GM23338 (cell line): ENCODE measurements at regions not wholly inside any gene's neighbourhood (a gene's known extent, or its start where the extent isn't known, plus 50 kb on each side); places are given as distances from the start of the nearest gene placed in this dataset.

Source experiments
- ATAC-seq: fragments of 200-7000 bp; cut with Tn5 transposase; 3 replicates; pipeline ENCODE4 v1.9.1; 2020
- DNase-seq: peaks from one replicate; pipeline ENCODE4 v3.0.0-alpha.2; 2015; ENCODE audit warnings: low spot score
- H2AFZ ChIP-seq: fragments of 200-600 bp; sonication (generic); 2 replicates; pipeline ENCODE4 v1.8.0; 2016; ENCODE audit warnings: antibody characterized with exemption, mild to moderate bottlenecking, moderate library complexity
- H3F3A ChIP-seq: fragments of 200-600 bp; sonication (generic); replicated peaks from 2 replicates; pipeline ENCODE4 v1.8.0; 2017; ENCODE audit warnings: antibody characterized with exemption, mixed run types, low read depth
- H3K27ac ChIP-seq: fragments of 200-600 bp; sonication (generic); 2 replicates; pipeline ENCODE4 v1.6.1; 2016; ENCODE audit warnings: low read depth
- H3K27me3 ChIP-seq: fragments of 200-600 bp; sonication (generic); 2 replicates; pipeline ENCODE4 v1.8.0; 2016; ENCODE audit warnings: mild to moderate bottlenecking, mixed run types, moderate library complexity; ENCODE audit not compliant: insufficient read depth
- H3K36me3 ChIP-seq: fragments of 200-600 bp; sonication (generic); 2 replicates; pipeline ENCODE4 v1.8.0; 2016; ENCODE audit warnings: mild to moderate bottlenecking; ENCODE audit not compliant: insufficient read depth
- H3K4me1 ChIP-seq: fragments of 200-600 bp; sonication (generic); 2 replicates; pipeline ENCODE4 v1.8.0; 2016; ENCODE audit warnings: mild to moderate bottlenecking, moderate library complexity; ENCODE audit not compliant: insufficient read depth
- H3K4me2 ChIP-seq: fragments of 200-600 bp; sonication (generic); 2 replicates; pipeline ENCODE4 v1.7.1; 2017; ENCODE audit warnings: mixed run types
- H3K4me3 ChIP-seq: fragments of 200-600 bp; sonication (generic); 2 replicates; pipeline ENCODE4 v1.6.1; 2016; ENCODE audit warnings: mixed run types
- H3K79me2 ChIP-seq: fragments of 200-600 bp; sonication (generic); replicated peaks from 2 replicates; pipeline ENCODE4 v1.8.0; 2017; ENCODE audit warnings: mild to moderate bottlenecking; ENCODE audit not compliant: insufficient read depth
- H3K9me2 ChIP-seq: fragments of 200-600 bp; sonication (generic); 2 replicates; pipeline ENCODE4 v1.8.0; 2017; ENCODE audit not compliant: insufficient read depth
- H4K20me1 ChIP-seq: fragments of 200-600 bp; sonication (generic); replicated peaks from 2 replicates; pipeline ENCODE4 v1.8.0; 2017; ENCODE audit warnings: mild to moderate bottlenecking; ENCODE audit not compliant: insufficient read depth
- H3K27ac Mint-ChIP-seq: 2 replicates; pipeline ENCODE4 v1.8.0; 2020; ENCODE audit warnings: inconsistent platforms, mild to moderate bottlenecking, moderate library complexity, mixed read lengths
- H3K27me3 Mint-ChIP-seq: 3 replicates; pipeline ENCODE4 v1.8.0; 2022; ENCODE audit warnings: low read depth, mild to moderate bottlenecking, moderate library complexity, mixed read lengths, inconsistent platforms; ENCODE audit not compliant: insufficient read depth, poor library complexity
- H3K36me3 Mint-ChIP-seq: 3 replicates; pipeline ENCODE4 v1.8.0; 2021; ENCODE audit warnings: low read depth, mild to moderate bottlenecking, inconsistent platforms, moderate library complexity, mixed read lengths
- H3K4me1 Mint-ChIP-seq: 3 replicates; pipeline ENCODE4 v1.8.0; 2020; ENCODE audit warnings: mild to moderate bottlenecking, inconsistent platforms, mixed read lengths
- H3K4me3 Mint-ChIP-seq: 3 replicates; pipeline ENCODE4 v1.8.0; 2021; ENCODE audit warnings: moderate library complexity, mild to moderate bottlenecking, inconsistent platforms, mixed read lengths
- H3K9me3 Mint-ChIP-seq: 3 replicates; pipeline ENCODE4 v1.8.0; 2020; ENCODE audit warnings: moderate library complexity, mild to moderate bottlenecking, inconsistent platforms, mixed read lengths
- CREB1 ChIP-seq: fragments of 250-450 bp; sonication (Bioruptor Pico); IDR thresholded peaks from 2 replicates; pipeline ENCODE4 v1.5.0; 2020; ENCODE audit warnings: low read depth, mild to moderate bottlenecking, moderate library complexity
- CTCF ChIP-seq, 2 experiments: fragments of 200-600 bp in 1 of 2; sonication (generic) in 1 of 2; conservative IDR thresholded peaks; 2 replicates each; pipeline versions ENCODE4 v1.5.1 to v1.6.1; 2016 to 2017; ENCODE audit warnings: antibody characterized with exemption in 2 of 2, low read depth in 2 of 2, mild to moderate bottlenecking in 2 of 2, moderate library complexity in 1 of 2
- ETS1 ChIP-seq: IDR thresholded peaks from 2 replicates; pipeline ENCODE4 v1.6.1; 2016; ENCODE audit warnings: antibody characterized with exemption
- EZH2 ChIP-seq: fragments of 200-600 bp; sonication (generic); IDR thresholded peaks from one replicate; pipeline ENCODE4 v1.8.0; 2017; ENCODE audit warnings: antibody characterized with exemption, mild to moderate bottlenecking, low read depth; ENCODE audit not compliant: unreplicated experiment
- EZH2phosphoT487 ChIP-seq: fragments of 200-600 bp; sonication (generic); IDR thresholded peaks from one replicate; pipeline ENCODE4 v1.8.1; 2018; ENCODE audit warnings: antibody characterized with exemption; ENCODE audit not compliant: unreplicated experiment
- JUNB ChIP-seq: IDR thresholded peaks from one replicate; pipeline ENCODE4 v1.6.1; 2016; ENCODE audit warnings: antibody characterized with exemption; ENCODE audit not compliant: unreplicated experiment
- NANOG ChIP-seq: IDR thresholded peaks from 2 replicates; pipeline ENCODE4 v1.6.1; 2016; ENCODE audit warnings: antibody characterized with exemption, borderline replicate concordance
- POLR2AphosphoS5 ChIP-seq: IDR thresholded peaks from 2 replicates; pipeline ENCODE4 v1.6.1; 2016; ENCODE audit warnings: antibody characterized with exemption, low read depth
- REST ChIP-seq: IDR thresholded peaks from one replicate; pipeline ENCODE4 v1.6.1; 2018; ENCODE audit warnings: antibody characterized with exemption; ENCODE audit not compliant: unreplicated experiment
- STAT1 ChIP-seq: IDR thresholded peaks from one replicate; pipeline ENCODE4 v1.6.1; 2016; ENCODE audit warnings: antibody characterized with exemption; ENCODE audit not compliant: unreplicated experiment
- ZNF114 ChIP-seq: fragments of 250-450 bp; sonication (Bioruptor Pico); IDR thresholded peaks from 2 replicates; pipeline ENCODE4 v1.5.0; 2020; ENCODE audit warnings: mild to moderate bottlenecking, moderate library complexity
- ZNF331 ChIP-seq: fragments of 250-450 bp; sonication (Bioruptor Pico); IDR thresholded peaks from 2 replicates; pipeline ENCODE4 v1.5.0; 2020; ENCODE audit warnings: low read depth, mild to moderate bottlenecking, moderate library complexity
- ZNF462 ChIP-seq: fragments of 250-450 bp; sonication (Bioruptor Pico); IDR thresholded peaks from 2 replicates; pipeline ENCODE4 v1.5.0; 2020; ENCODE audit warnings: mild to moderate bottlenecking, moderate library complexity

- no peak overlapping the region for H3K4me3 ChIP-seq
- no peak overlapping the region for H3K4me2 ChIP-seq
- Mint-ChIP-seq H3K4me3 (no peak overlapping the region), H3K27ac (no peak overlapping the region), H3K9me3 (no peaks in the 10 kb centered on the region), H3K36me3 (no peaks in the 10 kb centered on the region), H3K27me3 (no peaks in the 10 kb centered on the region), H3K4me1 (peaks cover 2% of the 10 kb centered on the region; the same call in 1 of the 3 replicates)
- no peaks in the 10 kb centered on the region for H4K20me1 ChIP-seq
- no peaks in the 10 kb centered on the region for H3K27me3 ChIP-seq
- H2AFZ ChIP-seq = no peak overlapping the region
- no peaks in the 10 kb centered on the region for H3K4me1 ChIP-seq
- TF ChIP-seq NANOG = no peak
- TF ChIP-seq ZNF114 = no peak
- no peak for TF ChIP-seq EZH2phosphoT487
- no peak for TF ChIP-seq CREB1
- TF ChIP-seq EZH2 = no peak
- no peak for TF ChIP-seq POLR2AphosphoS5
- no peak for TF ChIP-seq REST
- no peak for TF ChIP-seq ZNF462
- no peak for TF ChIP-seq CTCF (conservative IDR thresholded peaks at IDR 0.05; ENCODE audit: low read depth in 2 of 2)
- TF ChIP-seq ETS1 = no peak
- no peak for TF ChIP-seq JUNB
- no peak for TF ChIP-seq STAT1
- TF ChIP-seq ZNF331 (CRISPR knock-in tag) = no peak
- DNase-seq = no peak
- H3K79me2 ChIP-seq = no peaks in the 10 kb centered on the region
- H3K27ac ChIP-seq = no peak overlapping the region
- H3K36me3 ChIP-seq = no peaks in the 10 kb centered on the region
- H3K9me2 ChIP-seq = no peaks in the 10 kb centered on the region
- H3F3A ChIP-seq = no peaks in the 10 kb centered on the region
- no peak for ATAC-seq
Measured at GRCh38 chr11:112752563-112752962, 208.7 kb upstream of the NCAM1 start.
